D721Med (cell line): ENCODE measurements at regions not wholly inside any gene's neighbourhood (a gene's known extent, or its start where the extent isn't known, plus 50 kb on each side); places are given as distances from the start of the nearest gene placed in this dataset.

Experiments
- DNase-seq: peaks from one replicate; pipeline ENCODE4 v3.0.0; 2011; ENCODE audit warnings: low spot score; ENCODE audit not compliant: insufficient read length
- FAIRE-seq: peaks from 2 replicates; lab custom pipeline; 2011; peaks lifted over from hg19 to GRCh38; lab: Jason Lieb, UNC
- TF ChIP-seq, protein P1 (sequence below): IDR thresholded peaks from 2 replicates; pipeline ENCODE4 v1.5.1; 2012; ENCODE audit warnings: mild to moderate bottlenecking, control low read depth; ENCODE audit not compliant: insufficient read depth; ENCODE audit errors: missing control alignments

DNA sequence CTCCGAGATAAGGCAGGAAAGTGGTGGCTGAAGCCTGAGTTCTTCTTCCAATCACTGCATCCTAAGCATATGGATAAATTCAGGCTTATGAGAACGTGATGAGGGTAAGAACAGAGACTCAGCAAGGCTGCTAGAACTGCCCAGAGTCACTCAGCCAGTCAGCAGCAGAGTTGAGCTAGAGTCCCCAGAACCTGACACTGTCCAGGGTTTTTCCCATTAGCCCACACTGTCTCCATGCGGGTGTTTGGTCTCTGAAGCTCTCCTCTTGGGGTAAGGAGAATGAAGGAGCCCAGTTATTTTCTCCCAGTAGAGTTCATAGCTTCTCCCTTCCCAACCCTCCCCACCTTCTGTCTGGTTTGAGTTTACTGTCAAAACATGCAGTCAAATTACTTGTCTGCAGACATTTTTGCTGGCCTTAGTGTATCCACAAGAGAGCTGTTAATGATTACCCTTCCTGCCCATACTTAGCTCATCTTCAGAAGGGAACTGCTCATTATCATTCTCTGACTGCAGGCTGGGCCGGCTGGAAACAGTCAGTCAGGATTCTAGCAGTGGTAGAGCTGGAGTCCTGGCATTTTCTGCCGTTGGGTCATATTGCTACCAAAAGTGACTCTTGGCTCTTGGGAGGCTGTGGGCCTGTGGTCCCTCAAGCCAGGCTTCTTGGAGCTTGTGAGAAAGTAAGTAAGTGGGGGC is 460.0 kb downstream of the HS3ST3B1 start:
- no peak for FAIRE-seq
- DNase-seq: no peak
- TF ChIP-seq, protein P1, sequence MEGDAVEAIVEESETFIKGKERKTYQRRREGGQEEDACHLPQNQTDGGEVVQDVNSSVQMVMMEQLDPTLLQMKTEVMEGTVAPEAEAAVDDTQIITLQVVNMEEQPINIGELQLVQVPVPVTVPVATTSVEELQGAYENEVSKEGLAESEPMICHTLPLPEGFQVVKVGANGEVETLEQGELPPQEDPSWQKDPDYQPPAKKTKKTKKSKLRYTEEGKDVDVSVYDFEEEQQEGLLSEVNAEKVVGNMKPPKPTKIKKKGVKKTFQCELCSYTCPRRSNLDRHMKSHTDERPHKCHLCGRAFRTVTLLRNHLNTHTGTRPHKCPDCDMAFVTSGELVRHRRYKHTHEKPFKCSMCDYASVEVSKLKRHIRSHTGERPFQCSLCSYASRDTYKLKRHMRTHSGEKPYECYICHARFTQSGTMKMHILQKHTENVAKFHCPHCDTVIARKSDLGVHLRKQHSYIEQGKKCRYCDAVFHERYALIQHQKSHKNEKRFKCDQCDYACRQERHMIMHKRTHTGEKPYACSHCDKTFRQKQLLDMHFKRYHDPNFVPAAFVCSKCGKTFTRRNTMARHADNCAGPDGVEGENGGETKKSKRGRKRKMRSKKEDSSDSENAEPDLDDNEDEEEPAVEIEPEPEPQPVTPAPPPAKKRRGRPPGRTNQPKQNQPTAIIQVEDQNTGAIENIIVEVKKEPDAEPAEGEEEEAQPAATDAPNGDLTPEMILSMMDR: no peak

DNA sequence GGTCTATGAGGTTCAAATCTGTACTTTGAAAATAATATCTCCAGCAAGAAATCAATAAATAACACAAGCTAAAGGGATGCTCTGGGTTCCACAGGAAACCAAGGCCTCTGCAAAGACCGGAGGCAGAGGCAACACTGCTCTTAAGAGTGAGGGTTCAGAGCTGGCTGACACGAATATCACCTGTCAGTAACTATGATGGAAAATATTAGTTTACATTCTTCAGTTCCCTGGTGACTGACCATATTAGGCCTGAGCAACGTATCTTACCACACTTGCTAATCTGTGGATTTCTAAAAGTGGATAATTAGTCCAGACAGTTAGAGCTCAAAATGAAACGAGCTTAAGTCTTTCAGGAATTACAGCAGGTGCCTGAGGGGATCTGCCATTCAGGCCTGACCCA is 459.3 kb downstream of the HS3ST3B1 start:
- DNase-seq (no peak), FAIRE-seq (no peak)
- TF ChIP-seq, protein P1: no peak

DNA sequence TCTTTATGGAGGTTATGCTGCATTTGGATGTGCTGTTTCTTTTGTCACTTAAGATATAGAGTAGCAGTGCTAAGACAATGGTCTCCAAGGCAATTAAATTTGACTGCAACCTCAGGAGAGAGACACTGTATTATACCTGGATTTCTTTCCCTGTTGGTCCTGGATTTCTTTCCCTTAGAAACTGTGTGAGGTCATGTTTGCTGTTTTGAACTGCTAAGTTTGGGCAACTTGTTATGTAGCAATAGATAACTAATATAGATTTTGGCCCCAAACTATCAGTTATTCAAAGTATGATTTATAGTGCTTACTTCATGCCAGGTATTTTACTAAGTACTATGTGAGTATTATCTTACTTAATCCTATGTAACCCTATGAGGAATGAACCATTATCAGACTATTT is 458.4 kb downstream of the HS3ST3B1 start:
- FAIRE-seq: no peak
- TF ChIP-seq, protein P1: no peak
- DNase-seq: no peak

DNA sequence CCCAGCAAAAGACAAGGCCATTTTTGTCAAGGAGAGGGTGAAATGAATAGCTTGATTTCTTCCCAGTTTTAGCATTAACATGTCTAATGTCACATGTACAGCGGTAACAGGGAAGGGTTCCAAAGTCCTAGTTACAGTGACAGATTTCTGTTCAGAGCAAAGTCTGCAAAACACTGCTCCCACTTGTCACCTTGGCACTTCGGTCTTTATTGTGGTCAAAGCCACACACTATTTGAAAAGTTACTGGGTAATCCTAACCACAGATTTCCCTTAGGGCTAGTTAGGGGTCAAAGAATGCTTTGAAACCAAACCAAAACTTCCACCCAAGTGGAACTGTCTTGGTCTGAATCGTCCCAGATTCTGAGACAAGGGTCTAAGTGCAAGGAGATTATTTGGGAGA is 455.6 kb downstream of the HS3ST3B1 start:
- TF ChIP-seq, protein P1: no peak
- FAIRE-seq: no peak
- no peak for DNase-seq

DNA sequence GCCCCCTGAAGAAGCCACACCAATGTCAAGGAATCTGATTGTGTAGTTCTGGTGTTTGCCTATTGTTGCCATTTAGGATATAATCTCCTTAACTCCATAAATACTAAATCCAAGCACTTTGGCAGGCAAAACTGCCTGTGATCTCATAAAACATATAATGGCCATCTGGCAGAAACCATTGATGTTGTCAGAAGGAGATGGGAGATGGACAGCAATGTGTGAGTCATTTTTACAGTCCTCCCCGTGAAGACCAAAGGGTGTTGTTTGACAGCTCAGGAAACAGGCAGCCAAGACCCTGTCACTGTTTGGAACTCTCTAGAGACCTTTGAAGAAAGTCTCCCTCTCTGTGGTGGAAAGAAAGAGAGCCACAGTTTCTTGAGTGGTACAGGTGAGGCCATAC is 454.1 kb downstream of the HS3ST3B1 start:
- TF ChIP-seq, protein P1: no peak
- no peak for FAIRE-seq
- DNase-seq: no peak

DNA sequence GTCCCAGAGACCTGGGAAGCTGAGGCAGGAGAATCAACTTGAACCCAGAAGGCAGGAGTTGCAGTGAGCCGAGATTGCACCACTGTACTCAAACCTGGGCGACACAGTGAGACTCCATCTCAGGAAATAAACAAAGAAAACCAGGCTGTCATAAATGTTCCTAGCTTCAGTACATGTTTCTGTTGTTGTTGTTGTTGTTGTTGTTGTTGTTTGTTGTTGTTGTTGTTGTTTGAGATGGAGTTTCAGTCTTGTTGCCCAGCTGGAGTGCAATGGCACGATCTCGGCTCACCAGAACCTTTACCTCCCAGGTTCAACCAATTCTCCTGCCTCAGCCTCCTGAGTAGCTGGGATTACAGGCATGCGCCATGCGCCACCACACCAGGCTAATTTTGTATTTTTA is 452.5 kb downstream of the HS3ST3B1 start:
- no peak for DNase-seq
- TF ChIP-seq, protein P1: no peak
- FAIRE-seq: no peak

DNA sequence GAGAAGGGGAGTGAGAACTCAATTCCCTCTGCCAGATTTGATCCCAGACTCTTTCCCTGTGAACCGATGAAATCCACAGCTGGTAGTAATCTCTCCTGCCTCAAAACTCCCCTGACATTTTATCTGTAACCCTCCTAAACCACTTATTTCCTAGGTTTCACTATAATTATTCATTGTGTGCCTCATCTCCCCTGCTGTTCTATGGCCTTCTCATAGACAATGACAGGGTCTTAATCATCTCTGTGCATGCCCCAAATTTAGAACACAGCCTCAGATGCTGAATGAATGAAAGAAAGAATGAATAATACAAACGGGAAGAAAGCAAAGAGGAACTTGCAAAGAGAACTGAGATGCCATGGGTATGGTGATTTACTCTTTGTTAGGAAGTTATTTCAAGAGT is 451.1 kb downstream of the HS3ST3B1 start:
- TF ChIP-seq, protein P1: no peak
- FAIRE-seq: no peak
- DNase-seq: no peak
